HG03521 (cell line): ENCODE measurements at regions not wholly inside any gene's neighbourhood (a gene's known extent, or its start where the extent isn't known, plus 50 kb on each side); places are given as distances from the start of the nearest gene placed in this dataset.
"Not testable (repeated sequence)": the region's sequence is repeated elsewhere in the genome, so short reads cannot be mapped to it uniquely, and the experiment has no call there.

Experiments used
- ATAC-seq: cut with Tn5 transposase; IDR thresholded peaks from one replicate; pipeline ENCODE4 v1.9.1; 2021; ENCODE audit warnings: mild to moderate bottlenecking, moderate library complexity; ENCODE audit not compliant: unreplicated experiment

DNA sequence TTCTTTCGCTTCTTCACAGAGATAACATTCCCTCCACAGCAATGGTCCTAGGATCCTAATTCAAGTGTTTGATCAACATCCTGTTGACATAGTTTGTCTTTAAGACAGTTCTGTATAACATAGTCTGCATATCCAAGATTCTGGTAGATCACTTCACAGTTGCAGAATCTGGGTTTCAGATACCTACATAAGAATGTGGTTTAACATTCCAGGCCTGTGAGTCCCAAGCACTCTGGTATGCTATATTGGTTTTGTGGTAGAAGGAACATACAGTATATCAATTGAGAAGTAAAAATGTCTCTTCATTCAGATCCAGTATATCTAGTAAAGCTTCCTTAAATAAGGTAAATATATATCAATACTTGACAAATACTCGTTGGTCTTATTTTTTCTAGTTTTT is 914.2 kb upstream of the CDH6 start:
- no peak for ATAC-seq

- ATAC-seq: no peak
Observed at GRCh38 chr5:30267026-30267425, 926.5 kb upstream of the CDH6 start.

DNA sequence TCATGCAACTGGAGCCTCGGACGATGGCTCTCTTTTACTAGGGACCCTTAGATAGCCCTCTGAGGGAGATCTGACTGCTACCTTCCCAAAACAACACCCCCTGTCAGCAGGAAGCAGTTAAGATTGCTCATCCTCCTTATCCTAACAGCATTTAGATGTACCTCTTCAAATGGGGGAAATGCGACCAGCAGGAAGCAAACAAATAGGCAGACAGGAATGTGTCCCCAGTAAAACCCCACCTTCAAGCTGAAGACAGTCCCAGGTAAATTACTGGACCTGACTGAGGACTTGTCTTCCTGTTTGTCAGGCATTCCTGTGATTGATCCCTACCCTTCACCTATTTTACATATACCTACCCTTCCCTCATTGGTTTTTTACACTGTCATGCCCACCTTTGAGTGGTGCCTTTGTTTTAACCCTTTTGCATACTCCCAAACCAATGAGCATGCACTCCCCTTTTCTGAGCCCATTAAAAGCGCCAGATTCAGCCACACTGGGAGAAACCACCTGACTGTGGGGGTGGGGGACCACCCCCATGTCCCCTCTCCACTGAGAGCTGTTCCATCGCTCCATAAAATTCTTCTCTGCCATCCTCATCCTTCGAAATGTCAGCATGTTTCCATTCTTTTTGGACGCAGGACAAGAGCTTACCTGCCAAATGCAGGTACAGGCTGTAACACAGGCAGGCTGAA is 954.0 kb upstream of the CDH6 start:
- no peak for ATAC-seq

GRCh38 chr5:30237189-30237588 is 956.3 kb upstream of the CDH6 start:
- no peak for ATAC-seq

- no peak for ATAC-seq
Observed at GRCh38 chr5:30209755-30210154, 983.7 kb upstream of the CDH6 start.

DNA sequence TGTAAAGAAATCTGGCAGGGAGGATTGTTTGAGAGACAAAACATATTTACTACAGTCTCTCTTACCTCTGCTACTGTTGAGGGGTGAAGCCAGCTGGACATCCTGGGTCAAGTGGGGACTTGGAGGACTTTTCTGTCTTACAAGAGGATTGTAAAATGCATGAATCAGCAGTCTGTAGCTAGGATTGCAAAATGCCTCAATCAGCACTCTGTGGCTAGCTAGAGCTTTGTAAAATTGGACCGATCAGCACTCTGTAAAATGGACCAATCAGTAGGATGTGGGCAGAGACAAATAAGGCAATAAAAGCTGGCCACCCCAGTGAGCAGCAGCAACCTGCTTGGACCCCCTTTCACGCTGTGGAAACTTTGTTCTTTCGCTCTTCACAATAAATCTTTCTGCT is 995.8 kb upstream of the CDH6 start:
- no peak for ATAC-seq

GRCh38 chr5:30195036-30195435 is 998.5 kb upstream of the CDH6 start:
- ATAC-seq: no peak

DNA sequence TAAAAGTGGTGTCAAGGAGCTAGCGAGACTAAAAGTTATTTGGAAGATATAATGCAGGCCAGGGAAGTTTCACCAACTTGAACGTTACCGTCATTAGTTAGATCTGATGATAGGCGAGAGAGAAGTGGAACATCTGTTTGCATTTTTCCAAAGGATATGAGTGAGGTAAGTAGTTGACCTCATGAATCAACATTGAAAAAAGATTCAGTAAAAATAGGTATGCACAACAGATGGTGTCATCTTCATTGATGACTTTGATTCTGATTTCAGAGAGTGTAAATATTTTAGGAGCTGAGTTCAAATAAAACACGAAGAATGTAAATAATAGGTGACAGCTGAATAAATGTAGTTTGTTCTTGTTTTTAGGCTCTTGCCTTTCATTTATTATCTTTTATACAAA is 998.9 kb upstream of the CDH6 start:
- ATAC-seq: no peak

GRCh38 chr5:30183795-30184194 is 1009.7 kb upstream of the CDH6 start:
- no peak for ATAC-seq

DNA sequence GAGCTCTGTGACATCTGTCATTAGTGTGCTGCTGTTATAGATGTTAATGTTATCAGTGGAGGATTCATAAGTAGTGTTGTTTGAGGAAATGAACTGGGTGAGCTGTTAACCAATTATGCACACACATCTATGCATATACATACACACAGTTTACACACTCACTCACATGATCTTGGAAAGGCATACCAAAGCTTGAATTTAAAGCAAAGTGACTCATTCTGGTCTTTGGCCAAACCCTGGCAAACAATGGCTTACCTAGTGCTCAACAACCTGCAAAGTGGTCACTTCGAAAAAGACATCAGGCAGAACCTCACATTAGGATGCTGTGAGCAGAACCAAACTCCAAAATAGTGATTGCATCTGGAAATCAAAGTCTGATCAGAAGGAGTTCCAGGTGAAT is 1037.3 kb upstream of the CDH6 start:
- no peak for ATAC-seq

GRCh38 chr5:30152431-30152830 is 1041.1 kb upstream of the CDH6 start:
- no peak for ATAC-seq

DNA sequence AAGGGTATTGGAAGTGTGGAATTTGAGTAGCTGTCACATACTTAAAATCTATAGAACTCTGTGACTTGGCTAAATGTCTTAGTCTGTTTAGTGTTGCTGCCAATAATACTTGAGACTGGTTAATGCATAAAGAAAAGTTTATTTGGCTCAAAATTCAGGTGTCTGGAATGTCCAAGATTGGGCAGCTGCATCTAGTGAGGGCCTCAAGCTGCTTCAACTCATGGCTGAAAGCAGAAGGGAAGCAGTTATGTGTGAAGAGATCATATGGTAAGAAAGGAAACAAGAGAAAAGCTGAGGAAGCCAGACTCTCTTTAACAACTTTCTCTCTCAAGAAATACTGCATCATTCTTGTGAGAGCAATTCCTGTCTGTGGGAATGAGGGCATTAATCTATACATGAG is 1043.3 kb upstream of the CDH6 start:
- no peak for ATAC-seq

- no peak for ATAC-seq
Observed at GRCh38 chr5:30149526-30149925, 1044.0 kb upstream of the CDH6 start.

DNA sequence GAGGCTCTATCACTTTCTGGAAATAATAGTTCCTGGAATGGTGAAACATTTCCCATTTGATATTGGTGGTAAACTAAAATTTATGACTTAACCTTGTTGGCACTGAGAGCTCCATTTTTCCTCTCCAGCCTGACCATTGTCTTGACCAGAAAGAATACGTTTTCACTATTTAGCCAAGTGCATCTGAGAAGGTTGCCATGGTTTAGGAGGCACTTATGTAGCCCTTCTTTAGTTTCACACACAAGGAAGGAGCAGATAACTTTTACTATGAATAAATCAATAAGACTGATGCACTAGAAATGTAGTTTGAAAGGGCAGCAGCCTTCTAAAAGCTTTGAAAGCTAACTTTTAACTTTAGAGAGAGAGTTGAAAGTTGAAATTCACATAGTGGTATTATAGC is 1045.5 kb upstream of the CDH6 start:
- no peak for ATAC-seq

DNA sequence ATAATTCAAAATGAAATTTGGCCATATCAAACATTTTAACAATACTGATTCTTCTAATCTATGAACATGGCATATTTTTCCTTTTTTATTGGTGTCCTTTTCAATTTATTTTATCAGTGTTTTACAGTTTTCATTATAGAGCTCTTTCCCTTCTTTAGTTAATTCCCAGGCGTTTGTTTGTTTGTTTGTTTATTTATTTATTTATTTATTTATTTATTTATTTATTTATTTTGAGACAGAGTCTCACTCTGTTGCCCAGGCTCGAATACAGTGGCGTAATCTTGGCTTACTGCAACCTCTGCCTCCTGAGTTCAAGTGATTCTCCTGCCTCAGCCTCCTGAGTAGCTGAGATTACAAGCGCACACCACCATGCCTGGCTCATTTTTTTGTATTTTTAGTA is 1049.4 kb upstream of the CDH6 start:
- not testable (repeated sequence) for ATAC-seq

- no peak for ATAC-seq
Observed at GRCh38 chr5:30142432-30142831, 1051.1 kb upstream of the CDH6 start.

GRCh38 chr5:30121043-30121442 is 1072.4 kb upstream of the CDH6 start:
- no peak for ATAC-seq

- no peak for ATAC-seq
Observed at GRCh38 chr5:30117135-30117534, 1076.4 kb upstream of the CDH6 start.

DNA sequence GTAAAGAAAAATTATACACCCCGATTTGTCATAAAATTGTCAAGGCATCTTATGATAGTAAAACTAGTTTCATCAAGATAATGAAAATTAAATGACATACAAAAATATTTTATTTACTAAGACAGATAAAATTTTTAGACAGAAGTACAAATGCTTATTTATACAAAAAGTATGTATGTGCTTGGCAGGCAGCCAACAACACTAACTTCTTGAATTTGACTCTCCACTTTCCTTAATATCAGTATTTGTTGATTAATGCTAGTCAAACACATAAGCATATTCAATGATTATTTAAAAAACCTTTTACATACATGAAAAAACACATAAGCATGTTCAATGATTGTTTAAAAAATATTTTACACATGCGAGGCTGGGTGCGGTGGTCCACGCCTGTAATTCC is 1079.9 kb upstream of the CDH6 start:
- ATAC-seq: no peak

DNA sequence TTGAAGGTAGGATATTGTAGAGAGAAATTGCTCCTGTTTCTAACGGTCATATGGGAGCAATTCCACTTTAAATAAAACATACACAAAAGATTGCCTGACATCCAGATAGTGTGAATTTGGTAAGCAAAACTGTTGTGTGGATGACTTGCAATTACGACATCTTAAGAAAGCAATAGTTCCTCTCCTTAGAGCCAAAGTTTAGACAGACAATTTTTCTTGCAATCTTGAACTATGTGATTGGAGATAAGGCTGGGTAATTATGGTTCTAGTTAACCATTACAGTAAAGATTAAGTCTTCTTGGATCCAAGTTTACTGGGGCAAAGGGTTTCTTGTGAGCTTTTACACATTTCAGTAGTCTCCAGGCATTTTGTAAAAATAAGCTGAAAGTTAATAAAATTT is 1080.6 kb upstream of the CDH6 start:
- ATAC-seq: no peak

- no peak for ATAC-seq
Observed at GRCh38 chr5:30108051-30108450, 1085.4 kb upstream of the CDH6 start.

DNA sequence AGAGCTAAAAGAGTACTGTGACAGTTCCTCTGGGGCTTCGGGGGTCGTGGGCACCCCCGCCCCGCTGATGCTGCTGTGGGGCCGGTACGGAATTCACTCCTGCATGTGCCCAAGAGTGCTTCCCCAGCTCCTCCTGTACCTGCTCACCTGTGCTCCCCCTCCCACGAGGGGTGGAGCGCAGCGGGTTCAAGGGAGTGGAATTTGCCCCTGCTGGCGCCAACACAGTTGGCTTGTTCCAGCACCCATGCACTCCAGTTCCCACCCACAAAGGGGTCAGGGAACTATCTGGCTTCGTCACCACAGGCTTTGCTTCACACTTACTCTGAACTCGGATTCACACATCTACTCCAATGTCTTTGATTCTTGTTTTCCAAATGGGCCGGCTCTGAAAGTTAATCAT is 1086.9 kb upstream of the CDH6 start:
- no peak for ATAC-seq

DNA sequence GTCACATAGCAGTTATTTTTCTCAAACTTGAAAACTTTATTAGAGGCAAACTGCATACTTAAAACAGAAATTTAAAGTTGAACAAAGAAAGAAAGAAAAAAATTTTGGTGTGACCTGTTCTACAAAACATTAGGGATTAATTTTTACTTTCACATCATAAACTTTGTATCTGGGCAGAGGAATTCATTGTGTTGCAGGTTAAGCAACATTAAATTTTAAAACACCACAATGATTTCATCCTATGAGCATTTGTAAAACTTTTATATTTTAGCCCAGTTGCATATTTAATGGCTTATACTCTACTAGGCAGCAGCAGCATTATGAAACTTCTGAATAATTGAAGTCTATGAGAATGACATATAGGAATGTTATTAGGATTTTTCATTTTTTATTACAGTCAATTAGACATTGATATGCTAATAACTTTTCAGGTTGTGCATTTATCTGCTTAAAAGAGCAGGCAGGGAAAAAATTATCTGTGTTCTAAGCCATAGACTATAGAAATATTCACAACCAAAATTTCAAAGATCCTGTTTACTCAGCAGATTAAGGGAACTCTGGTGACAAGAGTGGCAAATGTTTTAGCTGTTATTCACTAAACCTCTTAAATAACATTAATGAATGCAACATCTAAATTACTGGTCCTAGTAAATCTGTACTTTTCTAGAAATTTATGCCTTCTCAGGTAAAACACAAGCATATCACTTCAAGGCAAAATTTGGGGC is 1088.5 kb upstream of the CDH6 start:
- ATAC-seq: no peak
